ENCODE measurements at regions not wholly inside any gene's neighbourhood (a gene's known extent, or its start where the extent isn't known, plus 50 kb on each side); places are given as distances from the start of the nearest gene placed in this dataset.
"Not testable (repeated sequence)": the region's sequence is repeated elsewhere in the genome, so short reads cannot be mapped to it uniquely, and the experiment has no call there.

GRCh38 chr5:40428126-40428525 is 251.6 kb upstream of the PTGER4 start:
- no peaks in the 10 kb centered on the region for H3K27me3 ChIP-seq
- DNase-seq (peak in 2 of 5 donors; percentile 64 to 70), ATAC-seq (peak in 3 of 4 donors; percentile 37 to 84 (median 63))
- H3K9me3 ChIP-seq, result peaks cover 0 to 4% (median 0%) of the 10 kb centered on the region in 12 donors
- no peak overlapping the region for H3K4me3 ChIP-seq
- H3K27ac ChIP-seq, result no peak overlapping the region
- peaks cover 0 to 28% (median 12%) of the 10 kb centered on the region in 12 donors for H3K4me1 ChIP-seq
- intact Hi-C loops (cut with DNase I), result loop anchor here in 1 of 10 donors (10.0 kb wide), 1 partner anchor 257 kb away; no protein-coding TSS in a partner anchor
- 40 to 54% (median 43%) methylated on average over 1 of the region's 1 CpG for WGBS, 4 donors
- TF ChIP-seq POLR2A (IDR thresholded peaks at IDR 0.05) (no peak), CTCF (IDR thresholded peaks at IDR 0.05) (no peak)
- no peaks in the 10 kb centered on the region for H3K36me3 ChIP-seq

GRCh38 chr5:40417046-40417810 is 262.5 kb upstream of the PTGER4 start:
- 78 to 84% (median 79%) methylated on average over 8 of the region's 8 CpGs for WGBS, 4 donors
- H3K27ac ChIP-seq; intact Hi-C loops (cut with DNase I); H3K27me3 ChIP-seq; H3K4me3 ChIP-seq; ATAC-seq; H3K36me3 ChIP-seq; DNase-seq: not testable (repeated sequence)
- Histone ChIP-seq H3K9me3 (peaks cover 0 to 22% (median 0%) of the 10 kb centered on the region in 12 donors), H3K4me1 (peaks cover 0 to 17% (median 0%) of the 10 kb centered on the region in 12 donors)

GRCh38 chr5:40416588-40416987 is 263.1 kb upstream of the PTGER4 start:
- ATAC-seq (no peak), DNase-seq (no peak)
- no peaks in the 10 kb centered on the region for H3K36me3 ChIP-seq
- no peak overlapping the region for H3K27ac ChIP-seq
- no peaks in the 10 kb centered on the region for H3K27me3 ChIP-seq
- H3K4me1 ChIP-seq, result peaks cover 0 to 23% (median 0%) of the 10 kb centered on the region in 12 donors
- TF ChIP-seq CTCF (IDR thresholded peaks at IDR 0.05), result no peak
- no peak for TF ChIP-seq POLR2A (IDR thresholded peaks at IDR 0.05)
- intact Hi-C loops (cut with DNase I), result no loop called here
- H3K4me3 ChIP-seq, result no peak overlapping the region
- H3K9me3 ChIP-seq, result peaks cover 0 to 21% (median 0%) of the 10 kb centered on the region in 12 donors

- Histone ChIP-seq H3K27me3 (no peaks in the 10 kb centered on the region), H3K27ac (no peak overlapping the region), H3K9me3 (peaks cover 0 to 18% (median 0%) of the 10 kb centered on the region in 12 donors), H3K36me3 (no peaks in the 10 kb centered on the region), H3K4me1 (peaks cover 0 to 28% (median 4%) of the 10 kb centered on the region in 12 donors), H3K4me3 (no peak overlapping the region)
- intact Hi-C loops (cut with DNase I), result no loop called here
- TF ChIP-seq POLR2A (IDR thresholded peaks at IDR 0.05), result no peak
- TF ChIP-seq CTCF (IDR thresholded peaks at IDR 0.05), result no peak
- DNase-seq (no peak), ATAC-seq (no peak)
These were observed 263.6 kb upstream of the PTGER4 start for GRCh38 chr5:40416098-40416497.

Data from heart left ventricle (tissue), 16 donors.